ENCODE measurements at regions not wholly inside any gene's neighbourhood (a gene's known extent, or its start where the extent isn't known, plus 50 kb on each side); places are given as distances from the start of the nearest gene placed in this dataset.

DNA sequence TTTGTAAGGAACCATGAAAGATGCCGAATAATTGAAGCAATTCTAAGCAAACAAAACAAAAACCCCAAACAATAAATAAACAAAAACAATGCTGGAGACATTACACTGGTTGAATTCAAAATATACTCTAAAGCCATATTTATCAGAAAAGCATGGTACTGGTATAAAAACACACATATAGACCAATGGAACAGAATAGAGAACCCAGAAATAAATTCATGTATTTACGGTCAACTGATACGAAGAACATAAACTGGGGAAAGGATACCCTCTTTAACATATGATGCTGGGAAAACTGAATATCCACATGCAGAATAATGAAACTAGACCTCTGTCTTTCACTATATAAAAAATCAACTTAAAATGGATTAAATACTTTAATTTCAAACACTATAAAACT, 214.3 kb upstream of the PDZRN3 start:
- no peak for DNase-seq

DNA sequence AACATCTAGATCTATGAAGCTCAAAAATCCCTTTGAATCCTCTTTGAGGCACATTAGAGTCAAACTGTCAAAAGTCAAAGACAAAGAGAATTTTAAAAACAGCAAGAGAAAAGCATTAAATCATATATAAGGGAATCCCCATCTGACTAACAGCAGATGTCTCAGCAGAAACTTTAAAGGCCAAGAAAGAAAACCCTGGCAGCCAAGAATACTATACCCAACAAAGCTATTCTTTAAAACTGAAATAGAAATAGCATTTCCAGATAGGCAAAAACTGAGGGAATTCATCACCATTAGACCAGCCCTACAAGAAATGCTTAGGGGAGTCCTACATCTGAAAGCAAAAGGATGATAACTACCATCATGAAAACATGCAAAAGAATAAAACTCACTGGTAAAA, 211.2 kb upstream of the PDZRN3 start:
- no peak for DNase-seq

DNA sequence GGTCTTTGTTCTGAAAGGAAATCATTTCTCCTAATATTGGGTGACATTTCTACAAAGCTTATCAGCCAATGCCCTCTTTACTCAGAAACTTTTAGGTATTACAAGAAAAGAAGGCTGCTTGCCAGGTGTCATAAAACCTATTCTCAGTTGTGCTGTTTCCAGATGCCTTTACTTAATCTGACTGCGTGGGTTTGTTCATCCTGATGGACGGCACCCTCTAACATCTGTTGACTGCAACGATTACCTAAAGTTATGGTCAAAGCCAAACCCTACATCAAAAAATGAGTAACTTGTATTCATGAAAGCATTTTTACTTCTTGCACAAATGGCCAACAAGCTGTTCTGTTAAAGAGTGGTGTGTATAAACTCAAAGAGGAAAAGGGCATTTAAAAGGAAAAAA, 207.7 kb upstream of the PDZRN3 start:
- DNase-seq, result no peak

DNA sequence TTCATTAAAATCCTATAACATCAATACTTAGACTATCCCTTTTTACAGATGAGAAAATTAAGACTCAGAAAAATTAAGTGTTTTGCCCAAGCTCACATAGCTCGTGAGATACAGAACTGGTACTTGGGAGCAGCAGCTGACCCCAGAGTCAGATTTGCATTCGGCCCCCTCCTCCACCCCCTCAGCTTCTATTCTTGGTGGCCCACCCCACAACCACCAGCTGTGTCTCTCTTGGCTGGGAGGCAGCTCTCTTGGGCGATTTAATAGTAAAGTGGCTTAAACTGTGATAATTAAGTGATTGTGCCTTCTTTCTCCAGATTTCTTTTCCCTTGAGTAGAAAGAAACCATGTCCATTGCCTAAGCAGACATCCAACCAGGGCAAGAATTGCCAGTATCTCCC, 203.6 kb upstream of the PDZRN3 start:
- no peak for DNase-seq

DNA sequence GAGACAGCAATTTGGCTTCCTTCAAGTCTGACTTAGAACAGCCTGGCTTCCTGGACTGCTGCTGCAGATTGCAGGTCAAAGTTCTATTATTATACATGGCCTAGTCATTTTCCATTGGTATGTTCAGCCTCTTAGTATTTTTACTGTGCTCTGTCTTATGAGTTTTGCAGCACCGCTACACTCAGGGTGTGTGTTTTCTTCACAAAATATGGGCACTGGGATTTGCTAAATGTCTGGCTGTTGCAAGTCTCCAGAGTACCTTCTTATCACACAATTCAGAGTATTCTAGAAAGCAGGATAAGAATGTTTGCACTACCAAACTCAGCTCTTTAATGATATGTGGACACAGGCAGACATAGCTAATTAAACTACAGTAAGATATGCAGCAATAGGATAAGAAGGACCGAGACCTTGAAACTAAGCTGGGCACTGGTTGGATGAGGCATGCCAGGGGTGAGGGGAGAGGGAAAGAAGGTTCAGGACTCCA, 203.0 kb upstream of the PDZRN3 start:
- no peak for DNase-seq

DNA sequence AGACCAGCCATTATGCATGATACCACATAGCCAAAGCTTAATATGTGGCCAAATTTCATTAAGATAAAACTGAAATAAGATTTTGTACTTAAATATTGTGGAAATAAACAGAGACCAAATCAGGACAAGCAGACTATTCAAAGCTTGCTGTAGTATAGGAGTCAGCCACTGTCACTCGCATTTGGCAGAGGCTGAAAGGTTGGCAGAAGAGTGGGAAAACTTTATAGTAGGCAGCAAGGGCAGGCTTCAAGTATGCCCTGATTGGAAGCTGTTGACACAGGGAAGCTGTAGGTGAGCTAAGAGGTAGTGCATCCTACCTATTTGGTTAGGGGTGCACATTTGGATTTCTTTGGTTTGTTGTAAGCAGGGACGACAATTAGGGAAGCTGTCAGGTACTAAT, 202.5 kb upstream of the PDZRN3 start:
- DNase-seq, result no peak

DNA sequence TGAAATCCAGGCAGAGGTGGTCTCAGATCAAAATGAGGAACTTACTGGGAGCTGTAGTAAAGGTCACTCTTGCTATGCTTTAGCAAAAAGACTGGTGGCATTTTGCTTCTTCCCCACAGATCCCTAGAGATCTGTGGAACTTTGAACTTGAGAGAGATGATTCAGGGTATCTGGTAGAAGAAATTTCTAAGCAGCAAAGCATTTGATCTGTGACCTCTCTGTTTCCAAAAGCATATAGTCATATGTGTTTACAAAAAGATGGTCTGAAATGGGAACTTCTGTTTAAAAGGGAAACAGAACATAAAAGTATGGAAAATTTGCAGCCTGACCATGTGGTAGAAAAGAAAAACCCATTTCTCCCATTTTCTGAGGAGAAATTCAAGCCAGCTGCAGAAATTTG, 196.2 kb upstream of the PDZRN3 start:
- DNase-seq, result peak; percentile 27

DNA sequence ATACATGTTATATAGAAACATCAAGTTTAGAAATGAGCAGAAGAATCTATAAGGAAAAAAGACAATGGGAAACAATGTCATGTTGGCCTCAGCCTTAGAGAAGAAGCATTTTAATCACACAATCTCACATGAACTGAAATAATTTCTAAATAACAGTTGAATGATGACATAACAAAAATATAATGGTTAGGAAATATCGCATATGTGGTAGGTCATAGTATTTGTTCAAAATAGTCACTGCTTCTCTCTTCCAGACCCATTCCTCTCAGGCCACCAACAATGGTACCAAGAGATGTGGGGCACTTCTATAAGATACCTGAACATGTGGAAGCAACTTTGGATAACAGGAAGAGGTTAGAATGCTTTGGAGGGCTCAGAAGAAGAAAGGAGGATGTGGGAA, 195.7 kb upstream of the PDZRN3 start:
- DNase-seq, result no peak

DNA sequence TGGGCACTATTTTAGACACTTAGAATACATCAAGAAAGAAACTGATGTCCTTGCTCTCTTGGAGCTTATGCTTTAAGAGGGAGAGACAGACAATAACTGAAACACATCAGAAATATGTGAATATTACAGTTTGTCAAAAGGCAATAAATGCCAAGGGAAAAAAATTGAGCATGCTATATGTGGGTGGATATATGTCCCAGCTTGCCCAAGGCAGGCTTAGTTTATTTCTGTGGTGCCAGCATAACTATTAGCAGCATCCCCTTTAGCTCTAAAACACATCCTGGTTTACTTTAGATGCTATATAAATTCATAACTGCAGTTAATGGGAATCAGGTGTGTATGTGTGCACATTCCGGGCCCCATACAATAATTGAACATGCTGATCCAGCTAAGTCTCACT, 191.2 kb upstream of the PDZRN3 start:
- no peak for DNase-seq

DNA sequence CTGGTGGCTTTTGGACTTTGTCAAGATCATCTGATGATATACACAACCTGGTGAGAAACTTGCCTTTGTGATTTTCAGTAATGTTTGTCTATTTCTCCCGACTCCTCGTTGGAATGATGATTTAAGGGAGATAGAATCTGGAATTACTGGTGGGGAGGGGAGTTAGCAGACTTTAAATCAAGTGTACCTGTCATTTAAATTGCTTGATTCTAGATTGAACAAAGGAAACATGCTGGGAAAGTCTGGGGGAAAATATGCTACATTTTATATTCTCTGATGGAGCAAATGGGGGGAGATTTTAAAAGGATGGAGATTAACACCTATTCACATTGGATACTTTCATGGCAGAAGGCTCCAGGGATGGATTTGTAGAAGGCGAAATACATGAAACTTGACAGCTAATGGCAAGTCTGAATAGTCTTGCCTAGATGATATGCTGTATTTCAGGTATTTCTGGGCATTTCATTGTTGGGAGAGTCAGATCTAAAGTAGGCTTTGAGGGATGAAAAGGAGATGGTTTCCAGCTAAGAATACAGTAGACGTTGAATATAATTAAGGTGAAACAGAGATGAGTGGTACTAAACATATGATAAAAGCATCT, 189.1 kb upstream of the PDZRN3 start:
- no peak for DNase-seq

DNA sequence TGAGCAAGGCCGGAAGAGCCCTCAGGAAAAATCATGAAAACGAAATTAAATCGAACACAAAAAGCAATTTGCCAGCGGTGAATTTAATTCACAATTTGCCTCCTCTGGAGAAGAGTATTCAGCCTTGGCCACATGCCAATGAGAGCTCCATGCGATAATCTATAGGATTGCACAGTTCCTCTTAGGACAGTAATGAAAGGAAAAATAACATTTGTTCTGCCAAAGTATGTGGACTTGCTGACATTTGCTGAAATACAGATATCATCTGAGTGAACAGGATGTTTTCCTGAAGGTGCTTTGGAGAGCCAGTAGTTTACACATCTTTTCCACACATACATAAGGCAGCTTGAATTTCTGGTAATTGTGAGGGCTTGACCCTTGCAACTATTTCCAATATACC, 188.6 kb upstream of the PDZRN3 start:
- DNase-seq, result peak; percentile 34

DNA sequence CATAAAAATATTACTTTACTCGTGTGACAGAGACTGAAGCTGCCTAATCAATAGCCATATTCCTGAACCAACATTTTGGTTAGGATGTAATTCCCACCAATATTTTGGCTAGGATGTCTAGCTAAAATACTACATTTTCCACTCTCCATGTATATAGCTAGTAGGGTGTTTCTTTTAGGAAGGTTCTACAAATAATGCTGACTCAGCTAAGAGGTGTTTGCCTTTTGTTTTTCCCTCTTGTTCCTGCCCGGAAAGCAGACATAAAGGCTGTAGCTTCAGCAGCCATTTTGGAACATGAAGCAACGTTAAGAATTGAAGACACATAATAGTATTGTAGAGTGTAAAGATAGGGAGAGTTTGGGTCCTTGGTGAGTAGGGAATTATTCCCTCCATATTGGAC, 187.3 kb upstream of the PDZRN3 start:
- no peak for DNase-seq

DNA sequence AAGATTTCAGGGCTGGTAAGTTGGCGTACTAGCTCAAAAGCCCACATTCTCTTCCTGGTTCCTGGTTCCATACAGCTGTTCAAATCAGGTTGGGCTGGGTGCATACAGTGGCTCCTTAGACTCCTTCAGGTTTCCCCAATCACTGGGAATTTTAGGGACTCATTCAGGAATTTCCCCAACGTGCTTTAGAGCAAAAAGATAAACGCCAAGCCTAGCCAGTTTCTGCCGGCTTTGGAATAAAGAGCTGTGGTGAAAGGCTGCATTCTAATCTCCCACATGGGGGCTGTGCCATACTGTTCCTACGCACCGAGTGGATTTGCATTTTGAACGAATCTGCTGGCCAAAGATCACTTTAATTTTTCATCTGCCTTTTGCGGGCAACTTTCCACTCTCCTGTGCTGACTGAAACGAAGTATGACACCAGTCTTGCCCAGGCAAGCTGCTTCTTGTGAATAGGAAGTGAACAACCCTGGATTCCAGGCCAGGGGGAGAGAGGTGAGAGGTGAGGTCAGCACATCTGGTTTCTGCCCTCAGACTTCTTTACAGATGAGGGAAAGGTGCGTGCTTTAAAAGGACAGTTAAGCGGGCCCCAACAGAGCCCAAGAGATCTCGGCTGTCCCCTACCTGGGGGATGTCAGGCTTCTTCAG, 184.2 kb upstream of the PDZRN3 start:
- no peak for DNase-seq

DNA sequence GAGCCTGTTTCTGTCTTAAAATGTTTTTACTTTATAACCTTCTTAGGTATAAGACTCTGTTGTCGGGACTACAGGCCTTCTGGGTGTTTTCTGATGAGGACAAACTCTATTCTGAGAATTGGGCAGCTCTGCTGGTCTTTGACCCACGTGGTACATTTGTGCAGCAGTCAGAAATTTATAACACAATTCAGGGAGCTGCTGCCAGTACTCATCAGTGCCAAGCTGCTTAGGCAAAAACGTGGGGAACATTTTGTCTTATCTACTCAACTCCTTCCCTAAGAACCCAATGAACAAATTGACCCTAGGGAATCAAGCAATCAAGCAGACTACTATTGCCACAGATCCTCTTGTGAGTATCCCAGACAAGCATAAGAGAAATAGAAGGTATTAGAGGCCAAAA, 180.7 kb upstream of the PDZRN3 start:
- DNase-seq, result no peak

DNA sequence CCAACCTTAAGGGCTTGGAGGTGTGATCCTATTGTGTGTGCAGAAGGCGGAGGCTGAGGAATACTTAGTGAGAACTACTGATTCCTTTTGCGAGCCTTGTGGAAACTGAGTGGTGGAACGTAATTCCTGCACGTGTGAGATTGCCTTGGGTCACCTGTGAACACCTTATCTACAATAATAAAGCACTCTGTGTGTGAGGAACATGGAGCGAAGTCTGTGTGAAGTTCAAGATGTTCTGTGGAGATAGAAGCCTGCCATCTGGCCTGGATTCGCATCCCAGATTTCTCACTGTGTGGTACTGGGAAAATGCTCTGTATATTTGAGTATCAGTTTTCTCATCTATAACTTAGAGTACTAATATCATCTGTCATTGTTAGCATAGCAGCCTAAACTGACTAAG, 179.5 kb upstream of the PDZRN3 start:
- no peak for DNase-seq

DNA sequence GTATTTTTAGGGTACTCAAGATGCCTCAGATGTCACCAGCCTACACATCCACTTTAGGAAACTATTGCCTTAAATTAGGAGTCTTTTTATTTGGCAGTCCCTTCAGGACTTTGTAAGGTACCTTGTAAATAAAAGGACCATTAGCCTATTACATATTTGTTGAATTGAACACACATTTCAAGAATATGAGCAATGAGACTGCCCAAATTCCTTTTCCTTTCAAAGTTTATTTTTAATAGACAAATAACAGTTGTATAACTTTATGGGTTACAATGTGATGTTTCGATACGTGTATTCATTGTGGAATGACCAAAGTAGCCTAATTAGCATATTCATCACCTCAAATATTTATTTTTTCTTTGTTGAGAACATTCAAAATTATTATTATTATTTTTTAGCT, 176.7 kb upstream of the PDZRN3 start:
- peak; percentile 36 for DNase-seq

DNA sequence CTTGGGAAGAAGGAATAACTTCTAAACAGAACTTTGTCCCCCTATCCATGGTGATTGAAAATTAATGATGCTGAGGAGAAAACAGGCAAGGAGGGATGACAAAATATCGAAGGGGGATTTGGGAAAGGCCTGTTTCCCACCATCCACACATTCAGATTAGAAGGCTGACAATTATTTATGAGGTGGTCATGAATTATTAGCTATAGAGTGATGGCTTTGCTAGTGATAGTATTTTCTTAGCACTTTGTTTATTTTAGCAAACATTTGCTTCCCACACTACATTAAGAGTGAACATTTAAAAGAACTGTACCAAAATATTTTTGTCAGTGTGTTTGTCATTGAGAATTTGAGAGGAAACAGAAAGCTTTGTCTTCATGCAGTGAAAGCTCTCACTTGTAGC, 172.6 kb upstream of the PDZRN3 start:
- no peak for DNase-seq

DNA sequence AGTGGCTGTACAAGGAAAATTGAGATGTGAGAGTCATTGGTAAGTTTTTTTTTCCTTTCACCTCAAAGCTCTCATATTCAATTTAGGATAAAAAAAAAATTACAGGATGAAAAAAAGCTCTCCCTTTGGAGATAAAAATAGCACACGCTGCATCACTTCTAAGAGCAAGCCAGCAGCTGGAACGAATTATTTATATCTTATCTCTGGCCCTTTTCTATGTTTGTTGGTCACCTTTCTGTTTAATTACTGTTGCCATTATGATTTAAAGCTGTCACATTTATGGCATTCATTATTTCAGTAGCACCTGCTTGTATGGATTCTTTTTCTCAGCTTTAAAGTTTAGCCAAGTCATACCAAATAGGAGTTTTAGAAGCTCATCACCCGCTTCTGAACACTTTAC, 171.6 kb upstream of the PDZRN3 start:
- no peak for DNase-seq

DNA sequence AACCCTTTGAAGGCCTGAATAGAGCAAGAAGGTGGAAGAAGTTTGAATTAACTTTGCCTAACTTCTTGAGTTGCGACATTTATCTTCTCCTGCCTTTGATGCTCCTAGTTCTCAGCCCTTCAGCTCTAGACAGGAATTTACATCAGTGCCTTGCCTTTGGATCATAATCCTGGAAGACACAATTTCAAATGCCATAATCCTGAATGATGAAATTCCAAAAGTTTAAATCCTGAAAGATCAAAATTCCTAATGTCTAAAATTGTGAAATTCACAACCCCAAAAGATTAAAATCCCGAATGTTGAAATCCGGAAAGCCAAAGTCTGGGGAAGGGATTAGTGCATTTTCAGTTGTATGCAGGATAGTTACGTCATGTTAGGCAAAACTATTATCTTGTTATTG, 166.6 kb upstream of the PDZRN3 start:
- DNase-seq, result no peak

DNA sequence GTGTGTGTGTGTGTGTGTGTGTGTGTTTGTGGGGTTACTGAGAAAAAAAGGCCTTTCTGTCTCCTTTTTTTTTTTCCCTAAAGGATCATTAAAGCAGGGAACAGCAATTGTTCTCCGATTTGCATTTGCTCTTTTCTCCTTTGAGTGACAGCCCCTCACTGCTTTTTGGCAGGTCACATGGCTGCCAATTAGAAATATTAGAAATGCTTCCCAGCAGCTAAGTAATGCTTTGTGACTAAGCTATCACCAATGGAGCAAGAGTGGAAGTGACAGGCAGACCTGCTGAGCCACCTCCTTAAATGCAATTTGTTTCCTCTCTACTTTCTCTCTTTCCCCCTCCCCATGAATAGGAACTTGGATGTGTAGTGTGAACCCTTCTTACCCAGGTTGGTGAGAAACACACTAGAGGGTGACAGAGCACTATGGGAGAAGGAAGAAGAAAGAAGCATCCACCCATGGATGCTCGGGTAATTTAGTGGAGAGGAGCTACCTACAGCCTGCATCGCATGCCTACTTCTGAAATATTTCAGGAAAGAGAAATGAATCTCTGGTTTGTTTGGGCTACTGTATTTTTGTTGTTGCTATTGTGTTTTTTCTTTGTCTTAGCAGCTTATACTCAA, 165.2 kb upstream of the PDZRN3 start:
- DNase-seq, result no peak

DNA sequence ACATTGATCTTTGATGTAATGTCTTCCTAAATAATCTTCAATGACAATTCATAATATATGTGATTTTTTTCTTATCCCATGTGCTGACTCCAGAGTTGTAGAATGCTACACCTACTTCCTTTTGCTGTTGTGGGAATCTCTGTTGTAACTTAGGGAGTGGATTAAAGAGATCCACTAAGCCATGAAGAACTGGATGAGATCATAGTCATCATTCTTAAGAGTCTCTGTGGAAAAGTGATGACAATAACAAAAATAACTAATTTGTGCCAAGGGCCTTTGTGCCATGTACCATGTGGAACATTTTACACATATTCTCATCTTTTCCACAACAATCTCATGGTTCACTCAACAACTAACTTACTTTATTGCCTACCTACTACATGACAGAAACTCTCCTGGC, 162.9 kb upstream of the PDZRN3 start:
- peak; percentile 55 for DNase-seq

DNA sequence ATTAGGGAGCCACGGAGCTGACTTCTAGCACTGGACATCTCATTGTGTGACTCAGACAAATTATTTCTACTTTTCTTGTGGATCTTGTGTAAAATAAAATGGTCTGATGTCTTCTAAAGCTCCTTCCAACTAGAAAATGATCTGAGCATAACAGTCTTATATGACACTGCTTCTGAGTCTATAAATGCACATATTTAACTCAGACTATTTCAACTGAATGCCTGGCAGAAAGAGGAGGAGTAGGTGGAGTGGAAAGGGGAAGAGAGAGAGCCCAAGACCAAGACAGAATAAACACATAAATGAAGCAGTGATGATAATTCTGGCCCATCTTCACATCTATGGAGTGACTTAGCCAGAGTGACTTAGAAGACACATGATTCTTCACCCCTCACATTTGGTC, 162.3 kb upstream of the PDZRN3 start:
- no peak for DNase-seq

DNA sequence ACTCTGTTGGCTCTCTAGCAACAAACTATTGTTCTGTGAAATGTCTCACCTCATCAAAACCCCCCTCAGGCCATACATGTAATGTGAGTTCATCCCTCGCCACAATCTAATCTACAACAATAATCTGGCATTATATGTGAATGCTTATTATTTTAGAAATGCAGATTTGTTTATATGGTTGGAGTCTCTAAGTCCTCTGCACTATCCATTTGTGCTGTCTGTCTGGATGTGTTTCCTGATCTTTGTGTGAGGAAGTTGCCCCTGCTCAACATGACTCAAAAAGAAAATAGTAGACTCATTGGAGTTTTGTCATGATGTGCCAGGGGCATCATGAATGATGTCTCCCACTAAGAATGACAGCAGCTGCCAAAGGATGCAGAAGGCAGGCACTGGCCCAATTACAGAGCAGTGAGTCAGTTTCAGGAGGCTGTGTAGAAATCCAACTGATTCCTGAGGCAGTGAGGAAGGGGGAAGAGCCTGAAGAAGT, 161.6 kb upstream of the PDZRN3 start:
- DNase-seq, result peak; percentile 99

DNA sequence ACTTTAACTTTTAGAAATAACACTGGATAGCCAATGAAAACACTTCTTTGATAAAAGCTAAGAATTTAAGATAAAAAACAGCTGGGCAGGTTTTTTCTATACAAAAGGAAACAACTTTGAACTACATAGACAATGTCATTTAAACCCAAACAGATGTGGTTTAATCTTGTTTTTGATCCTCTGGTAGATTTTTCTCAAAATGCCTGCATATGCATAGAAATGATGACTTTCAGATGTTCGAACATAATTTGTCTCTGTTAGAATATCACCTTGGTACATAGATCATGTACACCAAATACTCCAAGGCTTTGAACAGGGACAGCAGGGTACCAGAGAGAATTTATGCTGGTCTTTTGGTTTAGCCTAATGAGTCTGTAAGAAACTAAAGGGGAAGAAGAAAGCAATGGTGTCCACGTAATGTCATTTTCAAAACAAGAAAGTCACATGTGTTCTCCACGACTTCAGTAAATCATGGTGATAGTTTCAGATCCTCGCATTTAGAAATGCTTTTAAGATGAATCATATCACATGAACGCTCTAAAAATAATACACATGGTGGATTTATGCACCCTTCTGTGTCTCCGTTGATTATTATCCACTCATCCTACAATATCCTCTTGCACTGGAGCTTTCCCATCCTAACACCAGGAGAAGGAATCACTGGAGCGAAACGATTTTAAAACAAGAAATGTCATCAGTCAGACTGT, 160.1 kb upstream of the PDZRN3 start:
- DNase-seq, result peak; percentile 85

Data from fibroblast of skin of back (primary cell).